ENCODE measurements at regions not wholly inside any gene's neighbourhood (a gene's known extent, or its start where the extent isn't known, plus 50 kb on each side); places are given as distances from the start of the nearest gene placed in this dataset.

GRCh38 chr1:38446936-38447335 lies 400.3 kb upstream of the POU3F1 start:
- intact Hi-C loops (cut with micrococcal nuclease), result no loop called here
- ATAC-seq (no peak), DNase-seq (ENCODE audit: low read depth, low spot score) (no peak)
- no peaks in the 10 kb centered on the region for H4K20me1 ChIP-seq (ENCODE audit: insufficient read depth)
- BruUV-seq (replicated peaks), result no TSS peak
- H3K4me3 ChIP-seq (replicated peaks in 1 of 2; ENCODE audit: low read depth in 1 of 2, low read length in 2 of 2), result no peak overlapping the region
- ChIA-PET POLR2A (no interaction called here), RAD21 (ENCODE audit: low non-redundant PET in 1 of 2, low total read pairs in 2 of 2, uncharacterized antibody in 2 of 2, unreplicated experiment in 2 of 2) (no interaction called here), CTCF (no interaction called here)
- H3K4me1 ChIP-seq (ENCODE audit: control insufficient read depth in 1 of 2, insufficient read depth in 2 of 2, low read length in 2 of 2), result peaks cover 3 to 6% of the 10 kb centered on the region in 2 experiments; a peak in 3 of 4 replicates
- H3K4me2 ChIP-seq (ENCODE audit: low read length), result no peak overlapping the region
- TF ChIP-seq SRF (IDR thresholded peaks at IDR 0.05; ENCODE audit: low read depth) (no peak), YY1 (IDR thresholded peaks at IDR 0.05; ENCODE audit: extremely low read depth, insufficient replicate concordance, low read depth, low read length) (no peak), FOSL1 (IDR thresholded peaks at IDR 0.05; ENCODE audit: low read depth) (no peak)
- peaks cover 50% of the 10 kb centered on the region for H3K27me3 ChIP-seq (ENCODE audit: insufficient read depth, low read length)
- no peaks in the 10 kb centered on the region for H3K9me3 ChIP-seq (ENCODE audit: control insufficient read depth in 1 of 2, insufficient read depth in 1 of 2, low read depth in 1 of 2, low read length in 2 of 2)
- H3K79me2 ChIP-seq (ENCODE audit: insufficient read depth, low read length), result no peaks in the 10 kb centered on the region
- no peaks in the 10 kb centered on the region for H3K36me3 ChIP-seq (ENCODE audit: control insufficient read depth in 1 of 2, insufficient read depth in 2 of 2, low read length in 2 of 2)
- H3K9me2 ChIP-seq (ENCODE audit: insufficient read depth), result no peaks in the 10 kb centered on the region
- H3K27ac ChIP-seq (ENCODE audit: low read depth, low read length), result no peak overlapping the region
- no peak overlapping the region for H3K9ac ChIP-seq (ENCODE audit: low read length)
- no peak overlapping the region for H2AFZ ChIP-seq (ENCODE audit: low read depth, low read length, poor library complexity, severe bottlenecking)

DNA sequence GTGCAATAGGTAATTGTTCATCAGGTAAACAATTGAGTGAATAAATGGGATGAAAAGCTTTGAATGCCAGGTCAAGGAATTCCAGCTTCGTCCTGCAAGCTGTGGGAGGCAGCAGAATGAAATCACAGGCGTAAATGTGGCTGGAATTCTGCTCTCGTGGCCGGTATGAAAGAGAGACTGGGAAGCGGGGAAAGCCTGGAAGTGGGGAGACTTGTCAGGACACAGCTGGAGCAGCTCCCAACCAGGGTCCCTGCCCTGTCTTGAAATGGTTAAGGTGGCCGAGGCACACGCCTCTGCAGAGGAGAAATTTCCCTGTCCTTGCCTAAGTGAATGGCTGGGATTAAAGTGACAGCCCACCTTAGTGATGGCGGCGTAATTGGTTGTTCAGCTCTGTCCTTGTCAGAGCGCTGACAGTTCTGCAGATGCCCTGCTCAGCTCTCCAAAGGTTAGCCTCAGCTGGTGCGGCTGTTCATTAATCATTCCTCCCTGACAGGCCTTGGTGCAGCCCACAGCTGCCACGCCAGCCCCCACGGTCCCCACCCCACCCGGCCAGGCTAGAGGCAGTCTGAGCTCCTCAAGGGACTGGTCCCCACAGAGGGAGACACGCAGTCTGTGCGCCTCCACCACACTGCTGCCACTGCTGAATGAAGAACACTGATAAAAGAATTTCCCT lies 398.3 kb upstream of the POU3F1 start:
- ChIA-PET RAD21 (ENCODE audit: low non-redundant PET in 1 of 2, low total read pairs in 2 of 2, uncharacterized antibody in 2 of 2, unreplicated experiment in 2 of 2) (no interaction called here), POLR2A (no interaction called here), CTCF (no interaction called here)
- Histone ChIP-seq H3K27ac (ENCODE audit: low read depth, low read length) (no peak overlapping the region), H3K9ac (ENCODE audit: low read length) (no peak overlapping the region), H3K4me3 (replicated peaks in 1 of 2; ENCODE audit: low read depth in 1 of 2, low read length in 2 of 2) (no peak overlapping the region), H3K79me2 (ENCODE audit: insufficient read depth, low read length) (no peaks in the 10 kb centered on the region), H3K27me3 (ENCODE audit: insufficient read depth, low read length) (peaks cover 61% of the 10 kb centered on the region), H4K20me1 (ENCODE audit: insufficient read depth) (no peaks in the 10 kb centered on the region), H3K4me2 (ENCODE audit: low read length) (no peak overlapping the region), H3K9me2 (ENCODE audit: insufficient read depth) (no peaks in the 10 kb centered on the region), H3K4me1 (ENCODE audit: control insufficient read depth in 1 of 2, insufficient read depth in 2 of 2, low read length in 2 of 2) (no peaks in the 10 kb centered on the region), H3K9me3 (ENCODE audit: control insufficient read depth in 1 of 2, insufficient read depth in 1 of 2, low read depth in 1 of 2, low read length in 2 of 2) (no peaks in the 10 kb centered on the region), H3K36me3 (ENCODE audit: control insufficient read depth in 1 of 2, insufficient read depth in 2 of 2, low read length in 2 of 2) (no peaks in the 10 kb centered on the region), H2AFZ (ENCODE audit: low read depth, low read length, poor library complexity, severe bottlenecking) (no peak overlapping the region)
- no peak for TF ChIP-seq RAD21 (IDR thresholded peaks at IDR 0.05; ENCODE audit: low read depth)
- no peak for TF ChIP-seq ZBTB33 (IDR thresholded peaks at IDR 0.05; ENCODE audit: extremely low read depth, insufficient replicate concordance, low read length)
- TF ChIP-seq, protein P1, sequence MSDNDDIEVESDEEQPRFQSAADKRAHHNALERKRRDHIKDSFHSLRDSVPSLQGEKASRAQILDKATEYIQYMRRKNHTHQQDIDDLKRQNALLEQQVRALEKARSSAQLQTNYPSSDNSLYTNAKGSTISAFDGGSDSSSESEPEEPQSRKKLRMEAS (IDR thresholded peaks at IDR 0.05), result no peak
- no peak for TF ChIP-seq TCF7L2 (IDR thresholded peaks at IDR 0.05; ENCODE audit: borderline replicate concordance, extremely low read depth, insufficient read depth, insufficient read length)
- no peak for TF ChIP-seq POLR2A (IDR thresholded peaks at IDR 0.05; ENCODE audit: borderline replicate concordance, extremely low read depth, insufficient read depth, insufficient read length)
- TF ChIP-seq CBX3 (IDR thresholded peaks at IDR 0.05; ENCODE audit: low read depth), result no peak
- no peak for TF ChIP-seq CEBPB (IDR thresholded peaks at IDR 0.05; ENCODE audit: low read depth)
- no peak for TF ChIP-seq EZH2phosphoT487 (IDR thresholded peaks at IDR 0.05; ENCODE audit: borderline replicate concordance)
- TF ChIP-seq YY1 (IDR thresholded peaks at IDR 0.05; ENCODE audit: extremely low read depth, insufficient replicate concordance, low read depth, low read length), result no peak
- no peak for TF ChIP-seq POLR2AphosphoS5 (IDR thresholded peaks at IDR 0.05; ENCODE audit: low read depth, low read length)
- no peak for TF ChIP-seq EZH2 (IDR thresholded peaks at IDR 0.05)
- TF ChIP-seq SRF (IDR thresholded peaks at IDR 0.05; ENCODE audit: low read depth), result no peak
- BruUV-seq (replicated peaks), result no TSS peak
- intact Hi-C loops (cut with micrococcal nuclease), result no loop called here
- ATAC-seq (no peak), DNase-seq (ENCODE audit: low read depth, low spot score) (no peak)
